SK-N-MC (cell line): ENCODE measurements at regions not wholly inside any gene's neighbourhood (a gene's known extent, or its start where the extent isn't known, plus 50 kb on each side); places are given as distances from the start of the nearest gene placed in this dataset.

ENCODE experiments used
- EZH2 ChIP-seq: fragments of 200-600 bp; sonication (generic); IDR thresholded peaks from one replicate; pipeline ENCODE4 v1.6.1; 2017; ENCODE audit warnings: antibody characterized with exemption
- FOXP2 ChIP-seq: optimal IDR thresholded peaks from 2 replicates; pipeline ENCODE3; 2011; ENCODE audit warnings: mild to moderate bottlenecking, moderate library complexity; ENCODE audit not compliant: insufficient read depth; ENCODE audit errors: extremely low read length, control extremely low read depth
- POLR2AphosphoS5 ChIP-seq: IDR thresholded peaks from 2 replicates; pipeline ENCODE4 v1.6.1; 2012; ENCODE audit warnings: mild to moderate bottlenecking, low read depth, low read length, borderline replicate concordance

GRCh38 chr21:28723646-28724045 is 269.0 kb downstream of the LTN1 start:
- no peak for TF ChIP-seq POLR2AphosphoS5
- TF ChIP-seq EZH2, result no peak
- no peak for TF ChIP-seq FOXP2
